ENCODE measurements at regions not wholly inside any gene's neighbourhood (a gene's known extent, or its start where the extent isn't known, plus 50 kb on each side); places are given as distances from the start of the nearest gene placed in this dataset.

- POLR2A ChIA-PET (ENCODE audit: partially characterized antibody) = no interaction called here
- no peak for FAIRE-seq
- H2BK20ac ChIP-seq (ENCODE audit: low read length) = no peak overlapping the region
Observed at GRCh38 chr1:36559061-36559460, 76.3 kb upstream of the CSF3R start.

More at GRCh38 chr1:36559061-36559460, 76.3 kb upstream of the CSF3R start:
- Histone ChIP-seq H3K14ac (ENCODE audit: insufficient read length) (no peak overlapping the region), H2BK120ac (replicated peaks; ENCODE audit: low read depth, low read length) (no peak overlapping the region), H3K9ac (replicated peaks in 1 of 4; ENCODE audit: extremely low read depth in 1 of 4, low read depth in 3 of 4, low read length in 3 of 4) (no peak overlapping the region), H3K4me1 (replicated peaks in 1 of 4; ENCODE audit: control insufficient read depth in 3 of 4, insufficient read depth in 4 of 4, low read length in 3 of 4) (no peaks in the 10 kb centered on the region), H3K79me2 (ENCODE audit: control insufficient read depth in 1 of 2, insufficient read depth in 2 of 2, low read length in 2 of 2) (no peaks in the 10 kb centered on the region), H3K4me3 (ENCODE audit: extremely low read depth in 1 of 4, insufficient read depth in 2 of 4, low read depth in 3 of 4, low read length in 4 of 4) (no peak overlapping the region), H3K4me2 (ENCODE audit: insufficient read depth in 1 of 2, low read depth in 2 of 2, low read length in 2 of 2) (no peak overlapping the region), H2AFZ (ENCODE audit: low read length) (no peak overlapping the region), H3K27ac (ENCODE audit: low read depth, low read length) (no peak overlapping the region), H3K9me3 (ENCODE audit: insufficient read depth in 2 of 2, low read depth in 1 of 2, low read length in 1 of 2) (no peaks in the 10 kb centered on the region), H3K23me2 (ENCODE audit: low read depth, low read length) (peaks cover 2% of the 10 kb centered on the region; the same call in 1 of the 2 replicates), H3K79me1 (ENCODE audit: low read depth, low read length) (no peaks in the 10 kb centered on the region), H3K56ac (replicated peaks; ENCODE audit: insufficient read length, low read depth, low read length) (no peak overlapping the region), H2BK5ac (ENCODE audit: low read depth, low read length) (no peak overlapping the region), H3K23ac (ENCODE audit: insufficient read length) (no peak overlapping the region), H4K5ac (ENCODE audit: insufficient read length, low read depth, low read length) (no peak overlapping the region), H3K4ac (replicated peaks; ENCODE audit: insufficient read length, low read depth, low read length) (no peak overlapping the region), H2BK15ac (ENCODE audit: low read length) (no peak overlapping the region), H4K8ac (ENCODE audit: extremely low read depth, insufficient read depth, low read length) (no peak overlapping the region; the same call in 1 of the 2 replicates), H3K27me3 (replicated peaks in 1 of 4; ENCODE audit: control insufficient read depth in 3 of 4, extremely low read depth in 1 of 4, insufficient read depth in 3 of 4, low read length in 3 of 4) (no peaks in the 10 kb centered on the region; a peak in 1 of 7 replicates), H3K18ac (ENCODE audit: extremely low read depth, low read length) (no peak overlapping the region), H4K20me1 (replicated peaks in 1 of 2; ENCODE audit: control insufficient read depth in 1 of 2, insufficient read depth in 2 of 2, low read length in 2 of 2) (peaks cover 0 to 2% of the 10 kb centered on the region in 2 experiments), H2BK12ac (ENCODE audit: low read depth, low read length) (no peak overlapping the region), H3K36me3 (ENCODE audit: control insufficient read depth in 2 of 4, insufficient read depth in 4 of 4, low read length in 3 of 4) (no peaks in the 10 kb centered on the region), H4K91ac (replicated peaks; ENCODE audit: insufficient read length, low read length) (no peak overlapping the region), H2AK5ac (ENCODE audit: low read depth, low read length) (no peak overlapping the region)
- peak in 1 of 2 experiments; percentile 19 for DNase-seq (ENCODE audit: low read depth in 1 of 2, low spot score in 2 of 2)
- no peak for TF ChIP-seq PHF8 (conservative IDR thresholded peaks at IDR 0.05; ENCODE audit: low read depth, low read length)
- no peak for TF ChIP-seq ASH2L (IDR thresholded peaks at IDR 0.05; ENCODE audit: low read length)
- no peak for TF ChIP-seq SP2 (IDR thresholded peaks at IDR 0.05; ENCODE audit: low read length)
- WGBS, 2 experiments (ENCODE audit: extremely low coverage in 1 of 2, insufficient coverage in 1 of 2, insufficient read length in 1 of 2, insufficient replicate concordance in 2 of 2, low coverage in 1 of 2, low lambda C conversion rate in 2 of 2, missing lambda C conversion rate in 1 of 2) = 87% methylated on average over 8 of the region's 8 CpGs; no CpG with 5 or more reads in 1 of the 2 experiments
- CTCF ChIA-PET (ENCODE audit: partially characterized antibody) = interaction anchor here (1.0 to 11.8 kb wide), 5 partner anchors 15 to 876 kb away, joined by 3 to 125 read pairs (median 5); no protein-coding TSS in a partner anchor

All from H1 (cell line).